ENCODE measurements at regions not wholly inside any gene's neighbourhood (a gene's known extent, or its start where the extent isn't known, plus 50 kb on each side); places are given as distances from the start of the nearest gene placed in this dataset.

GRCh38 chr9:134531220-134531970 is 110.2 kb upstream of the COL5A1 start:
- TF ChIP-seq CTCF (IDR thresholded peaks at IDR 0.05) = no peak
- TF ChIP-seq POLR2AphosphoS5 (IDR thresholded peaks at IDR 0.05) = no peak
- TF ChIP-seq POLR2A (IDR thresholded peaks at IDR 0.05) = no peak
